ENCODE measurements at regions not wholly inside any gene's neighbourhood (a gene's known extent, or its start where the extent isn't known, plus 50 kb on each side); places are given as distances from the start of the nearest gene placed in this dataset.
A peak's percentile ranks its signal among the peaks of the same experiment; 100 is the strongest.
"Not testable (repeated sequence)": the region's sequence is repeated elsewhere in the genome, so short reads cannot be mapped to it uniquely, and the experiment has no call there.

GRCh38 chr20:40961176-40961575 lies 67.4 kb upstream of the TOP1 start:
- H3K27me3 Mint-ChIP-seq: no peaks in the 10 kb centered on the region
- H3K27ac Mint-ChIP-seq: no peak overlapping the region
- H3K36me3 Mint-ChIP-seq: no peaks in the 10 kb centered on the region
- no peaks in the 10 kb centered on the region for H3K9me3 Mint-ChIP-seq
- no peak overlapping the region for H3K4me3 Mint-ChIP-seq
- peaks cover 0 to 3% (median 1%) of the 10 kb centered on the region in 3 donors for H3K4me1 Mint-ChIP-seq

DNA sequence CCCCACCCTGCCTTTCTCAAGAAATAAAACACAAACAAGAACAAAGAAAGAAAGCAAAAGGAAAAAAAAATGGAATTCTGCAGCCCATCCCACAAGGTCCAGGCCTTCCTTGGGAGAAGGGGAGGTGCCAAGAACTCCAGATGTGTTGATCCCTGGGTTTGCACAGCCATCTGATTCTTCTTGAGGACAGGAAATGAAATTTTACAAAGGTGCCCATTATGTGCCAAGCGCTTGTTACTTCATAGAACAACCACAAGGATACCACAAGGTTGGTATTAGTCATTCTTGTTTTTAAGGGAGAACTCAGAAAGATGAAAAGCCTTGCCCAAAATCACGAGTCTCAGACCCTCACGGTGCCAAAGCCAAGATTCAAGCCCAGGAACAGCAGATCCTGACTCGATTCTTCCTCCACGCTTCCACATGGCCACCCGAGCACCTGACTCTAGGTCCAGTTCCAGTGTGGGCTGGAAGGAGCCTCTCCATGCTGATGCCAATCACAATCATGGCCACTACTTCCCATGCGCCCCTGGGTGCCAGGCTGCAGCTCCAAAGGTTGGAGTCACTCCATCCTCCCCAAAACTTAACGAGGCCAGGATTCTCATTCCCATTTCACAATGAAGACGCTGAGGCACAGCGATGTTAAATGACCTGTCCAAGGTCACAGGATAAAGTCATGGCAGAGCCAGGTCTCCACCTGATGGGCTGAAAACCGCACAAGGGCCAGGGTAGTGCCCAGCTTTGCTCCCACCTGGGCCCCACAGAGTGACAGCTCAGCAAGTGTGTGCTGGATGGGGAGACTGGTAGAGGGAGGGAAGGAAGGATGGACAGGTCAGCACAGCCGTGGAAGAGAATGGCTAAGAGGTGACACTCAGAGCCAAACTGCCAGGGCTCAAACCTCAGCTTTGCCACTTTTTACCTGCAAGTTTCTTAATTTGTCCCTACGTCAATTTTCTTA lies 66.7 kb upstream of the TOP1 start:
- Mint-ChIP-seq H3K4me3 (no peak overlapping the region), H3K9me3 (no peaks in the 10 kb centered on the region), H3K27ac (no peak overlapping the region), H3K27me3 (no peaks in the 10 kb centered on the region), H3K36me3 (no peaks in the 10 kb centered on the region), H3K4me1 (peaks cover 0 to 6% (median 0%) of the 10 kb centered on the region in 3 donors)

GRCh38 chr20:40962733-40963504 lies 65.7 kb upstream of the TOP1 start:
- Mint-ChIP-seq H3K4me1 (peaks cover 0 to 6% (median 0%) of the 10 kb centered on the region in 3 donors), H3K9me3 (no peaks in the 10 kb centered on the region), H3K36me3 (no peaks in the 10 kb centered on the region), H3K27ac (peak overlapping the region in 1 of 3 donors; percentile 76), H3K4me3 (peak overlapping the region in 1 of 4 donors; percentile 3), H3K27me3 (no peaks in the 10 kb centered on the region)

DNA sequence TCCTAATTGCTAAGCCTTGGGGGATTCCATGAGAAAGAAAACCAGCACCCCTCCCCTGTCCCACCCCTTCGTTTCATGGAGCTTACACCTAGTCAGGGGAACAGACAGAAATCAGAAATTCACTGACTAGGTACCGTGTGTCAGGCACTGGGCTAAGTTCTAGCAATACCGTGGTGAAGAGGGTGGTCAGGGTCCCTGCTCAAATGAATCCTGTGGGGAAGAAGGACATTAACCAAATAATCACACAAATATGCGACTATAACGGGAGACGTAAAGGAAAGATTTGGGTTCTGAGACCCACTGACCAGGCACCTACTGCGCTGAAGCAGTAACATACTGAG lies 65.1 kb upstream of the TOP1 start:
- H3K27ac Mint-ChIP-seq: peak overlapping the region in 1 of 3 donors; percentile 76
- H3K36me3 Mint-ChIP-seq: no peaks in the 10 kb centered on the region
- no peak overlapping the region for H3K4me3 Mint-ChIP-seq
- H3K27me3 Mint-ChIP-seq: no peaks in the 10 kb centered on the region
- peaks cover 0 to 6% (median under 1%) of the 10 kb centered on the region in 3 donors for H3K4me1 Mint-ChIP-seq
- no peaks in the 10 kb centered on the region for H3K9me3 Mint-ChIP-seq

DNA sequence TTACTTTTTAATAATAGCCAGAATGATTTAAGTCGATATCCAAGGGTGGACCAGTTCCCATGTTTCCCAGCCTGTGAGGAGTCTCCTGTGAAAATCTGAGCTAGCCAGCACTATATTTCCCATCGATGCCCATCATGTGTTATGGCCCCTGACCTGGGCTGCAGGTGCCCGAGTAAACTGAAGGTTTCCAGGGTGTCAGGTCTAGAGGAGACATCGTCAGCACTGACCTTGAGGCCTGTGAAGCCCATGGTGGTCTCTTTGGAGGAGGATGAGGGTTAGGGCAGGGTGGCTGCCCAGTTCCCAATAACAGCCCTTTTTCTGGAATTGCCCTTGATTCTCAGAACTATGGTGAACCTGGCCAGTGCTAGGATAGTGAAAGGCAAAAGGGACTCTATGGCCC lies 63.0 kb upstream of the TOP1 start:
- Mint-ChIP-seq H3K27me3 (peaks cover 2% of the 10 kb centered on the region), H3K4me3 (no peak overlapping the region), H3K27ac (peak overlapping the region in 1 of 3 donors; percentile 17), H3K4me1 (peaks cover 3 to 11% (median 10%) of the 10 kb centered on the region in 3 donors), H3K9me3 (no peaks in the 10 kb centered on the region), H3K36me3 (no peaks in the 10 kb centered on the region)

GRCh38 chr20:40966103-40966502 lies 62.5 kb upstream of the TOP1 start:
- peaks cover 3 to 11% (median 10%) of the 10 kb centered on the region in 3 donors for H3K4me1 Mint-ChIP-seq
- no peak overlapping the region for H3K4me3 Mint-ChIP-seq
- H3K27ac Mint-ChIP-seq: peak overlapping the region in 1 of 3 donors; percentile 17

DNA sequence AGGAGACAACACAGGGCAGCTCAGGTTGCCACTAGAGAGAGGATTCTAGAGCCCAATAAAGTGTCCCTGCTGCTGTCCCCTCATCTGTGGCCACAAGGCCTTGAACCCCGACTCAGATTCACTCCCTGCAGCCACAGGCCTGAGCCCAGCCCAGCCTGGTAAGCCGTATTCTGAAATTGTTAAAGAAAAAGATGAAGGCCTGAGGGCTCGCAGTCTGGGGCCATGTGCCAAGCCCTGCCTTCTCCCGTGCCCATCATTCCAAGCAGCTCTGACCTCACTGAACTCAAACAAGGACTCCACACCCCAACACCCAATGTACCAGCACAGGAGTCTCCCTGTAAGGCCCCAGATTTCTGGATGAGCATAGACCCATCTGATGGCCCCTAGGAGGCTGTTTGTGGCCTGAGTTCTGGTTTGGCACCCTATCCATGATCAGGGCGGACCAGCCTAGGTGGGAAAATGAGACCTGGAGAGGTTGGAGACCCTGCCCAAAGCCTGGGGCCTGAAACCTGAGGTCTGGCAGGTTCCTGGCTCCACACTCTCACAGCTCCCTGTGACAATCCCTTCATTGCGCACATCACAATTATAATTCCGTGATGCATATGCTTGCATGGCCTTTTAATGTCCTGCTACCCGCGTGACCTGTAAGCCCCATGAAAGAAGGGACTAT lies 62.0 kb upstream of the TOP1 start:
- Mint-ChIP-seq H3K36me3 (no peaks in the 10 kb centered on the region), H3K4me3 (no peak overlapping the region), H3K4me1 (peaks cover 3 to 11% (median 10%) of the 10 kb centered on the region in 3 donors), H3K9me3 (no peaks in the 10 kb centered on the region), H3K27me3 (peaks cover 2% of the 10 kb centered on the region), H3K27ac (peak overlapping the region in 1 of 3 donors; percentile 17)

More at GRCh38 chr20:40966103-40966502, 62.5 kb upstream of the TOP1 start:
- H3K36me3 Mint-ChIP-seq: no peaks in the 10 kb centered on the region
- peaks cover 2% of the 10 kb centered on the region for H3K27me3 Mint-ChIP-seq
- no peaks in the 10 kb centered on the region for H3K9me3 Mint-ChIP-seq

DNA sequence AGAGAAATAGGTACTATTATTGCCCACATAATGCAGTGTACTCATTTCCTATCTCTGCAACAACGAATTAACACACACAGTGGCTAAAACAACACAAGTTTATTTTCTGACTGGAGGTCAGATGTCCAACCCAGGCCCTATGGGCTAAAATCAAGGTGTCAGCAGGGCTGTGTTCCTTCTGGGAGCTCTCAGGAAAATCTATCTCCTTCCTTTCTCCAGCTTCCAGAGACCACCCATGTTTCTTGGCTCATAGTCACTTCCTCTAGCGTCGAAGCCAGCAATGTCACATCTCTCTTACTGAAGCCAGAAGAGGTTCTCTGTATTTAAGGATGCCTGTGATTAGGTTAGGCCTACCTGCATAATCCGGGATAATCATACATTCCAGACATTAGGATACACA lies 60.9 kb upstream of the TOP1 start:
- no peaks in the 10 kb centered on the region for H3K9me3 Mint-ChIP-seq
- H3K4me3 Mint-ChIP-seq: peak overlapping the region in 1 of 4 donors; percentile 31
- peaks cover 3 to 11% (median 10%) of the 10 kb centered on the region in 3 donors for H3K4me1 Mint-ChIP-seq
- no peaks in the 10 kb centered on the region for H3K36me3 Mint-ChIP-seq
- H3K27ac Mint-ChIP-seq: no peak overlapping the region
- peaks cover 2% of the 10 kb centered on the region for H3K27me3 Mint-ChIP-seq

- H3K4me1 Mint-ChIP-seq: peaks cover 3 to 11% (median 10%) of the 10 kb centered on the region in 3 donors
- peak overlapping the region in 1 of 3 donors; percentile 60 for H3K27ac Mint-ChIP-seq
- not testable (repeated sequence) for H3K9me3 Mint-ChIP-seq, H3K36me3 Mint-ChIP-seq, H3K27me3 Mint-ChIP-seq
- H3K4me3 Mint-ChIP-seq: peak overlapping the region; percentile 80 to 96 (median 92)
These were observed 59.6 kb upstream of the TOP1 start for GRCh38 chr20:40968816-40969562.

GRCh38 chr20:40970218-40970617 lies 58.4 kb upstream of the TOP1 start:
- Mint-ChIP-seq H3K27ac (no peak overlapping the region), H3K36me3 (no peaks in the 10 kb centered on the region), H3K4me3 (peak overlapping the region in 1 of 4 donors; percentile 65), H3K27me3 (peaks cover 2% of the 10 kb centered on the region), H3K4me1 (peaks cover 3 to 11% (median 10%) of the 10 kb centered on the region in 3 donors), H3K9me3 (no peaks in the 10 kb centered on the region)

DNA sequence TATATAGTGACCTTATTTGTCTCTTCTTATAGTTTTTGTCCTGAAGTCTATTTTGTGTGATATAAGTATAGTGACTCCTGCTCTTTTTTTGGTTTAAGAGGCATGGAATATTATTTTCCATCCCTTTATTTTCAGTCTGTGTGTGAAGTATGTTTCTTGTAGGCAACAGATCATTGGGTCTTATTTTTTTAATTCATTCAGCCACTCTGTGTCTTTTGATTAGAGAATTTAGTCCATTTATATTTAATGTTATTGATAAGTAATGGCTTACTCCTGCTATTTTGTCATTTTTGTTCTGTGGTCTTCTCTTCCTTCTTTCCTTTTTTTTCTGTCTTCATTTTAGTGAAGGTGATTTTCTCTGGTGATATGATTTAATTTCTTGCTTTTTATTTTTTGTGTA lies 51.4 kb upstream of the TOP1 start:
- H3K9me3 Mint-ChIP-seq: peaks cover 7 to 19% (median 12%) of the 10 kb centered on the region in 3 donors

GRCh38 chr20:40978761-40979160 lies 49.9 kb upstream of the TOP1 start:
- Mint-ChIP-seq H3K4me1 (peaks cover 0 to 6% (median 0%) of the 10 kb centered on the region in 3 donors), H3K27me3 (peaks cover 1% of the 10 kb centered on the region), H3K36me3 (peaks cover 1% of the 10 kb centered on the region), H3K4me3 (no peak overlapping the region), H3K27ac (no peak overlapping the region), H3K9me3 (peaks cover 7 to 22% (median 12%) of the 10 kb centered on the region in 3 donors)

More for the DNA sequence above, 51.4 kb upstream of the TOP1 start:
- no peak overlapping the region for H3K27ac Mint-ChIP-seq
- peaks cover 1% of the 10 kb centered on the region for H3K27me3 Mint-ChIP-seq
- no peak overlapping the region for H3K4me3 Mint-ChIP-seq
- H3K36me3 Mint-ChIP-seq: peaks cover 1% of the 10 kb centered on the region
- H3K4me1 Mint-ChIP-seq: peaks cover 0 to 3% (median 0%) of the 10 kb centered on the region in 3 donors
